Endothelial cell (in vitro differentiated cells): ENCODE measurements at regions not wholly inside any gene's neighbourhood (a gene's known extent, or its start where the extent isn't known, plus 50 kb on each side); places are given as distances from the start of the nearest gene placed in this dataset.

Source experiments
- DNase-seq: peaks from one replicate; pipeline ENCODE4 v3.0.0; 2021; ENCODE audit warnings: low spot score
- H3K27ac Mint-ChIP-seq: one replicate; pipeline ENCODE4 v1.8.0; 2021; ENCODE audit warnings: mixed read lengths, inconsistent platforms; ENCODE audit not compliant: unreplicated experiment
- H3K27me3 Mint-ChIP-seq: one replicate; pipeline ENCODE4 v1.8.0; 2021; ENCODE audit warnings: mild to moderate bottlenecking, moderate library complexity, mixed read lengths, inconsistent platforms; ENCODE audit not compliant: unreplicated experiment
- H3K36me3 Mint-ChIP-seq: one replicate; pipeline ENCODE4 v1.8.0; 2021; ENCODE audit warnings: mild to moderate bottlenecking, low read depth, mixed read lengths, inconsistent platforms; ENCODE audit not compliant: unreplicated experiment
- H3K4me1 Mint-ChIP-seq: one replicate; pipeline ENCODE4 v1.8.0; 2021; ENCODE audit warnings: mild to moderate bottlenecking, mixed read lengths, inconsistent platforms; ENCODE audit not compliant: unreplicated experiment
- H3K4me3 Mint-ChIP-seq: one replicate; pipeline ENCODE4 v1.8.0; 2021; ENCODE audit warnings: mild to moderate bottlenecking, mixed read lengths, inconsistent platforms; ENCODE audit not compliant: unreplicated experiment
- H3K9me3 Mint-ChIP-seq: one replicate; pipeline ENCODE4 v1.8.0; 2021; ENCODE audit warnings: mixed read lengths, inconsistent platforms; ENCODE audit not compliant: unreplicated experiment
- CTCF ChIP-seq: fragments of 200-600 bp; sonication (generic); IDR thresholded peaks from one replicate; pipeline ENCODE4 v1.5.0; 2021; ENCODE audit warnings: antibody characterized with exemption; ENCODE audit not compliant: unreplicated experiment

GRCh38 chr16:64196444-64196843, 925.4 kb downstream of the CDH11 start:
- Mint-ChIP-seq H3K36me3 (no peaks in the 10 kb centered on the region), H3K27me3 (no peaks in the 10 kb centered on the region), H3K4me1 (no peaks in the 10 kb centered on the region), H3K27ac (no peak overlapping the region), H3K9me3 (no peaks in the 10 kb centered on the region), H3K4me3 (no peak overlapping the region)
- no peak for TF ChIP-seq CTCF
- no peak for DNase-seq

- no peaks in the 10 kb centered on the region for H3K36me3 Mint-ChIP-seq
- no peaks in the 10 kb centered on the region for H3K9me3 Mint-ChIP-seq
- DNase-seq: no peak
These were observed 935.9 kb downstream of the CDH11 start for GRCh38 chr16:64185954-64186353.

GRCh38 chr16:64184156-64184555, 937.7 kb downstream of the CDH11 start:
- TF ChIP-seq CTCF: no peak
- H3K27me3 Mint-ChIP-seq: peaks cover 2% of the 10 kb centered on the region
- H3K36me3 Mint-ChIP-seq: peaks cover 2% of the 10 kb centered on the region
- H3K27ac Mint-ChIP-seq: no peak overlapping the region
- no peaks in the 10 kb centered on the region for H3K4me1 Mint-ChIP-seq
- no peak overlapping the region for H3K4me3 Mint-ChIP-seq
- DNase-seq: no peak
- no peaks in the 10 kb centered on the region for H3K9me3 Mint-ChIP-seq

More at GRCh38 chr16:64185954-64186353, 935.9 kb downstream of the CDH11 start:
- no peak for TF ChIP-seq CTCF
- H3K4me1 Mint-ChIP-seq: no peaks in the 10 kb centered on the region
- no peak overlapping the region for H3K27ac Mint-ChIP-seq
- peaks cover 2% of the 10 kb centered on the region for H3K27me3 Mint-ChIP-seq
- H3K4me3 Mint-ChIP-seq: no peak overlapping the region

- no peak for DNase-seq
- Mint-ChIP-seq H3K27me3 (peaks cover 2% of the 10 kb centered on the region), H3K27ac (no peak overlapping the region), H3K4me1 (no peaks in the 10 kb centered on the region), H3K4me3 (no peak overlapping the region), H3K9me3 (no peaks in the 10 kb centered on the region), H3K36me3 (peaks cover 5% of the 10 kb centered on the region)
- TF ChIP-seq CTCF: no peak
These were observed 938.9 kb downstream of the CDH11 start for GRCh38 chr16:64182985-64183384.

GRCh38 chr16:64181271-64181925, 940.5 kb downstream of the CDH11 start:
- Mint-ChIP-seq H3K27ac (no peak overlapping the region), H3K27me3 (peaks cover 2% of the 10 kb centered on the region), H3K4me1 (no peaks in the 10 kb centered on the region), H3K4me3 (no peak overlapping the region), H3K36me3 (peaks cover 12% of the 10 kb centered on the region), H3K9me3 (peaks cover 8% of the 10 kb centered on the region)
- TF ChIP-seq CTCF: no peak
- DNase-seq: no peak
